HG02623 (cell line): ENCODE measurements at regions not wholly inside any gene's neighbourhood (a gene's known extent, or its start where the extent isn't known, plus 50 kb on each side); places are given as distances from the start of the nearest gene placed in this dataset.
"Not testable (repeated sequence)": the region's sequence is repeated elsewhere in the genome, so short reads cannot be mapped to it uniquely, and the experiment has no call there.

Experiments used
- ATAC-seq: cut with Tn5 transposase; IDR thresholded peaks from one replicate; pipeline ENCODE4 v1.9.1; 2021; ENCODE audit warnings: moderate library complexity; ENCODE audit not compliant: unreplicated experiment

GRCh38 chr4:4116901-4117300, 109.8 kb downstream of the OTOP1 start:
- ATAC-seq: not testable (repeated sequence)

GRCh38 chr4:4134368-4134767, 92.4 kb downstream of the OTOP1 start:
- ATAC-seq: not testable (repeated sequence)

GRCh38 chr4:4136621-4137020, 90.1 kb downstream of the OTOP1 start:
- not testable (repeated sequence) for ATAC-seq
